ENCODE measurements at regions not wholly inside any gene's neighbourhood (a gene's known extent, or its start where the extent isn't known, plus 50 kb on each side); places are given as distances from the start of the nearest gene placed in this dataset.
A peak's percentile ranks its signal among the peaks of the same experiment; 100 is the strongest.

DNA sequence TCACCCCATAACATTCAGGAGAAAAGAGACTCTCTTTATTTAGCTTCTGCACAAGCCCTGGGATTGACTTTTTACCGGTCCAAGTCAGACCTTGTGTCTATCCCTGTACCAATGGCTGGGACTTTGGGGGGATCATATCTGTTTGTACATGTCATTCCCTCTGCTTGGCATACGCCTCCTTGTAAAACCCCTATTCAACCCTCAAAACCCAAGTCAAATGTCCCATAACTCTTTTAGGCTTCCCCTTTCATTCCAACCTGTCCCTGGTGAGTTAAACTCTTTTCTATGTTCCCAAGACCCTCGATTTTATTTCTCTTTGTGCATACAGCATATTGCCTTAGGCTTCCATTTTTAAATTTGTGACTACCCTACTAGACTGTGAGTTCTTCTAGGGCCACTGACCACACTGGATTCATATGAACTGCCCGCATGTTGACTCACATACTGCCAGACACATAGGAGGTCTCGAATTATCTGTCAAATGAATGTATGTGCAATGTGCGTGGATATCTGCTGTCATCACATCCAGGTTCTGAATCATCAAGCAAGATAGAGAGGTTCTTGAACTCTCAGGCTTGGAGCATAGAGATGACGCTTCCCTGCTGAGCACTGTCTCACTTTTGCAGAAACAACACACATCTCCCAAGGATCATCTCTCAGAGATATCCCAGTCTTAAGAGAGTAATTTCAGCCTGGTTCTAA is 548.6 kb upstream of the TBX3 start:
- DNase-seq (no peak), ATAC-seq (peak in 2 of 4 donors; percentile 40 to 67)
- Histone ChIP-seq H3K4me1 (peaks cover 5% of the 10 kb centered on the region), H3K27me3 (ENCODE audit: insufficient read depth in 3 of 3, low read length in 2 of 3) (no peaks in the 10 kb centered on the region), H3K27ac (no peak overlapping the region), H3K9me3 (no peaks in the 10 kb centered on the region), H3K4me3 (no peak overlapping the region), H3K36me3 (ENCODE audit: insufficient read depth in 1 of 2, low read depth in 1 of 2) (no peaks in the 10 kb centered on the region)
- intact Hi-C loops (cut with DNase I): no loop called here
- TF ChIP-seq, protein P1, sequence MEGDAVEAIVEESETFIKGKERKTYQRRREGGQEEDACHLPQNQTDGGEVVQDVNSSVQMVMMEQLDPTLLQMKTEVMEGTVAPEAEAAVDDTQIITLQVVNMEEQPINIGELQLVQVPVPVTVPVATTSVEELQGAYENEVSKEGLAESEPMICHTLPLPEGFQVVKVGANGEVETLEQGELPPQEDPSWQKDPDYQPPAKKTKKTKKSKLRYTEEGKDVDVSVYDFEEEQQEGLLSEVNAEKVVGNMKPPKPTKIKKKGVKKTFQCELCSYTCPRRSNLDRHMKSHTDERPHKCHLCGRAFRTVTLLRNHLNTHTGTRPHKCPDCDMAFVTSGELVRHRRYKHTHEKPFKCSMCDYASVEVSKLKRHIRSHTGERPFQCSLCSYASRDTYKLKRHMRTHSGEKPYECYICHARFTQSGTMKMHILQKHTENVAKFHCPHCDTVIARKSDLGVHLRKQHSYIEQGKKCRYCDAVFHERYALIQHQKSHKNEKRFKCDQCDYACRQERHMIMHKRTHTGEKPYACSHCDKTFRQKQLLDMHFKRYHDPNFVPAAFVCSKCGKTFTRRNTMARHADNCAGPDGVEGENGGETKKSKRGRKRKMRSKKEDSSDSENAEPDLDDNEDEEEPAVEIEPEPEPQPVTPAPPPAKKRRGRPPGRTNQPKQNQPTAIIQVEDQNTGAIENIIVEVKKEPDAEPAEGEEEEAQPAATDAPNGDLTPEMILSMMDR (IDR thresholded peaks at IDR 0.05): no peak
- 91 to 95% (median 94%) methylated on average over 7 of the region's 7 CpGs for WGBS, 3 donors

DNA sequence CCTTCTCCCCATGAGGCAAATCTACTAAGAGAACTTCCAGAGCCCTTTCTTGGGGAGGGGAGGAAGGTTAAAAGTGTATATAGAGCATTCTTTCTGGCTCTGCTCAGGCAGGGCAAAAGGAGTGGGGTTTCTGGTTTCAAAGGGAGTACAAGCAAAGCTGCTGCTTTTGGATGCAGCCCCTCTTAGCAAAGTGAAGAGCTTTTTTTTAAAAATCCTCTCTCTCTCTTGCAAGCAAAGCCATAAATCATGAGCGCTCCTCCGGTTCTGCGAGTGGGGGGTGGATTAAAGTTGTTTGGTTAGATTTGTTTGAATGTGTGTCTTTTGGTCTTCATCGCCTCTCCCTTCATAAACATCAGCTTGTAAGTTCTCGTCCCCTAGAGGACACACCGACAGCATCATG is 546.6 kb upstream of the TBX3 start:
- no peaks in the 10 kb centered on the region for H3K36me3 ChIP-seq (ENCODE audit: insufficient read depth in 1 of 2, low read depth in 1 of 2)
- intact Hi-C loops (cut with DNase I): no loop called here
- 50 to 54% (median 53%) methylated on average over 6 of the region's 6 CpGs for WGBS, 3 donors

DNA sequence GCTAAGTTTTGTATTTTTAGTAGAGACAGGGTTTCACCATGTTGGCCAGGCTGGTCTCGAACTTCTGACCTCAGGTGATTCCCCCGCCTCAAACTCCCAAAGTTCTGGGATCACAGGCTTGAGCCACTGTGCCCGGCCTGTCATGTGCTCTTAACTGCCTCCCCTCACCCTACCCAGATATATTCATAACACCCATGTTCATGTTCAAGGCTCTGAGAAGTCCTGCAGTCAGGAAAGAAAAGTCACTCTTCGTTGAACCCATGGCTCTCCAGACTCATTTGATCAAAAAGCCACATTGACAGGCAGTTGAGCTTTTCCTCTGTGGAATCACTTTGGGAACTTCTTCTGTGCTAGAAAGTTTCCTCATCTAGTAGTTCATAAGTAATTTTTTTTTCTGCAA is 545.5 kb upstream of the TBX3 start:
- ATAC-seq (no peak), DNase-seq (no peak)
- H3K36me3 ChIP-seq (ENCODE audit: insufficient read depth in 1 of 2, low read depth in 1 of 2): no peaks in the 10 kb centered on the region
- H3K4me1 ChIP-seq: peaks cover 17% of the 10 kb centered on the region
- intact Hi-C loops (cut with DNase I): loop anchor here in 1 of 2 donors (10.0 kb wide), 1 partner anchor 545 kb away; the partner anchor contains the start of gene TBX3
- 95 to 98% (median 95%) methylated on average over 4 of the region's 4 CpGs for WGBS, 3 donors
- H3K27ac ChIP-seq: no peak overlapping the region
- no peaks in the 10 kb centered on the region for H3K9me3 ChIP-seq
- TF ChIP-seq, protein P1 (IDR thresholded peaks at IDR 0.05): no peak
- H3K27me3 ChIP-seq (ENCODE audit: insufficient read depth in 3 of 3, low read length in 2 of 3): no peaks in the 10 kb centered on the region
- no peak overlapping the region for H3K4me3 ChIP-seq

More for the DNA sequence above, 546.6 kb upstream of the TBX3 start:
- Histone ChIP-seq H3K27ac (no peak overlapping the region), H3K4me3 (no peak overlapping the region), H3K27me3 (ENCODE audit: insufficient read depth in 3 of 3, low read length in 2 of 3) (no peaks in the 10 kb centered on the region), H3K9me3 (no peaks in the 10 kb centered on the region), H3K4me1 (peaks cover 17% of the 10 kb centered on the region)
- no peak for DNase-seq
- TF ChIP-seq, protein P1 (IDR thresholded peaks at IDR 0.05): no peak
- ATAC-seq: no peak

DNA sequence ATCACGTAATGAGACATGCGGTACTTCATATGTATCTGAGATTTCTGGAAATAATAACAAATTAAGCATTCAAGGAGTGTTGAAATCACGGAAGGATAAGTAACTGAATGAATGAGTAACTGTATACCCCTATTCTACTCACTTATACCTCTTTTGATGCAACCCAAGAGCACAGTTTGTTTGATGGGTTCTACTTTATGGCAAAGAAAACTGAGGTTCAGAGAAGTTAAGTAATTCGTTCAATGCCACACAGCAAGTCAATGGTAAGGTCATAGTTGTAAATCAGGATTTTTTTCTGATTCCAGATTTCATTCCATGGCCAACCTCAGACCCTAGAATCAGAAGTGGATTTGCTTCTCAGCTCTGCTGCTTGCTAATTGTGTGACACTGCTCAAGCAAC is 544.5 kb upstream of the TBX3 start:
- Histone ChIP-seq H3K9me3 (no peaks in the 10 kb centered on the region), H3K27me3 (ENCODE audit: insufficient read depth in 3 of 3, low read length in 2 of 3) (no peaks in the 10 kb centered on the region), H3K36me3 (ENCODE audit: insufficient read depth in 1 of 2, low read depth in 1 of 2) (no peaks in the 10 kb centered on the region), H3K4me1 (peaks cover 18% of the 10 kb centered on the region), H3K27ac (no peak overlapping the region), H3K4me3 (no peak overlapping the region)
- DNase-seq: no peak
- intact Hi-C loops (cut with DNase I): loop anchor here in 1 of 2 donors (10.0 kb wide), 1 partner anchor 544 kb away; the partner anchor contains the start of gene TBX3
- TF ChIP-seq, protein P1 (IDR thresholded peaks at IDR 0.05): no peak
- ATAC-seq: no peak
- 97 to 99% (median 98%) methylated on average over 4 of the region's 4 CpGs for WGBS, 3 donors

Measured in psoas muscle (tissue), 7 donors.